PC-3 (cell line): ENCODE measurements at regions not wholly inside any gene's neighbourhood (a gene's known extent, or its start where the extent isn't known, plus 50 kb on each side); places are given as distances from the start of the nearest gene placed in this dataset.

Source experiments
- CTCF ChIP-seq: fragments of 300-600 bp; sonication (generic); conservative IDR thresholded peaks from 2 replicates; pipeline ENCODE4 v1.5.1; 2017; ENCODE audit warnings: antibody characterized with exemption, low read depth, mild to moderate bottlenecking, low read length
- EZH2 ChIP-seq: fragments of 300-600 bp; sonication (generic); IDR thresholded peaks from one replicate; pipeline ENCODE4 v1.6.1; 2017; ENCODE audit warnings: antibody characterized with exemption, mild to moderate bottlenecking, low read length; ENCODE audit not compliant: unreplicated experiment
- EZH2phosphoT487 ChIP-seq: fragments of 300-600 bp; sonication (generic); IDR thresholded peaks from 2 replicates; pipeline ENCODE4 v1.6.1; 2018; ENCODE audit warnings: mild to moderate bottlenecking, antibody characterized with exemption, low read length, borderline replicate concordance

DNA sequence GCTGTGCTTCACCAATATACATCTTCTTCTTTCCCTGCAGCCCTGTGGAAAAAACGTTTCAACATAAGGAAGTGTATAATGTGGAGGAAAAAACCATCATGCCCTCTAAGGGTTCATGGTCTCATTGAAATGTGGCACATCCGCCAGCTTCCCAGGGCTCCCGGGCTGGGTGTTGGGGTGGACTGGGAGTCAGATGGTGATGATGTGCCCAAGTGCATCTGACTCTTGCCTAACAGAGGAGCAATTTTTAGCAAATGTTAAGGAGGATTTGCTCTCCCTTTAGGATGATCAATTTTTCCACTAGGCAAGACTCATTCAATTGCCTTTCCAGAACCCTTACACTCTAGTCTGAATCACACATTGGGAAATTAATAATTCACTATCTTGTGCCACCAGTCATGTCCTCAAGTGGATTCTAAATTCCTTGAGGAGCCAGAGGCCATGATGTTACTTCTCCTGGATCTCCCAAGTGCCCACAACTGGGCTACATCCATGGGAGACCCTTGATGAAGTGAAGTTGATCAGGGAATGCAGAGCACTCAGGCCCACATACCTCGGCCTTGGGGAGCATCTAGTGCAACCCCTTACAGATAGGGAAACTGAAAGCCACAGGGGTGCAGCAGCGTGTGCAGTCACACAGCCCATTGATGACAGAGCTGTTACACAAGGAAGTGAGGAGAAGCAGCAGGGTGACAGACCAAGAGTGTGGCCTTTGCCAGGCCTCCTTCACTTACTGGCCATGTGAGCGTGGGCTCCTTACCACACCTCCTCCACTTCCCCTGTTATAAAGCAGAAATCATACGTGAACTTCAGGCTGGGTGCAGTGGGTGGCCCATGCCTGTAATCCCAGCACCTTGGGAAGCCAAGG lies 100.0 kb upstream of the SLC44A3 start:
- TF ChIP-seq CTCF: no peak
- no peak for TF ChIP-seq EZH2phosphoT487
- no peak for TF ChIP-seq EZH2
